HCT116 (cell line): ENCODE measurements at regions not wholly inside any gene's neighbourhood (a gene's known extent, or its start where the extent isn't known, plus 50 kb on each side); places are given as distances from the start of the nearest gene placed in this dataset.

Experiments
- ATAC-seq: fragments of 200-7000 bp; cut with Tn5 transposase; 2 replicates; pipeline ENCODE4 v1.9.1; 2020; ENCODE audit warnings: mild to moderate bottlenecking, moderate library complexity
- BruUV-seq: library from RNA; stranded (reverse); fragments of 400-500 nt; replicated peaks from 2 replicates; lab custom pipeline; 2021; lab: Mats Ljungman, UMichigan
- CTCF ChIA-PET: fragments of 300-600 bp; sonication (Branson Sonifier 250); formaldehyde crosslinking; loops from one replicate; lab custom pipeline; 2021; ENCODE audit warnings: antibody characterized with exemption; lab: Charles Lee
- POLR2A ChIA-PET: fragments of 300-600, 350-600 bp; sonication (Branson Sonifier 250); formaldehyde crosslinking; loops from one replicate; lab custom pipeline; 2021; ENCODE audit warnings: antibody characterized with exemption; lab: Charles Lee
- RAD21 ChIA-PET, 2 experiments: fragments of 300-600 bp; sonication (Branson Sonifier 250); formaldehyde crosslinking; loops; one replicate each; lab custom pipeline; 2023; ENCODE audit warnings: low total read pairs in 2 of 2; ENCODE audit not compliant: uncharacterized antibody in 2 of 2, unreplicated experiment in 2 of 2, low non-redundant PET in 1 of 2; lab: Charles Lee
- DNase-seq: peaks from one replicate; pipeline ENCODE4 v3.0.0-alpha.2; 2010; ENCODE audit warnings: low read depth, low spot score
- H2AFZ ChIP-seq: fragments of 200-600 bp; shearing (Covaris generic), sonication (generic); 2 replicates; pipeline ENCODE4 v1.6.1; 2017; ENCODE audit warnings: low read depth, mixed run types, mixed read lengths, antibody characterized with exemption, low read length; ENCODE audit not compliant: poor library complexity, severe bottlenecking
- H3K27ac ChIP-seq: 2 replicates; pipeline ENCODE4 v1.5.1; 2012; ENCODE audit warnings: low read depth, low read length
- H3K27me3 ChIP-seq: fragments of 200-600 bp; sonication (generic); 2 replicates; pipeline ENCODE4 v1.6.1; 2016; ENCODE audit warnings: mixed run types, low read length, mixed read lengths; ENCODE audit not compliant: insufficient read depth
- H3K36me3 ChIP-seq, 2 experiments: fragments of 200-500 bp in 1 of 2; fragments of 200-600 bp in 1 of 2; sonication (Bioruptor generic) in 1 of 2; sonication (generic) in 1 of 2; 2 replicates each; pipeline versions ENCODE4 v1.5.1 to v1.6.1; 2014 to 2016; ENCODE audit warnings: low read length in 2 of 2, inconsistent platforms in 1 of 2, mixed read lengths in 1 of 2, mixed run types in 1 of 2; ENCODE audit not compliant: insufficient read depth in 2 of 2, control insufficient read depth in 1 of 2
- H3K4me1 ChIP-seq, 2 experiments: fragments of 200-600 bp in 1 of 2; sonication (generic) in 1 of 2; 2 replicates each; pipeline versions ENCODE4 v1.5.1 to v1.6.1; 2012 to 2017; ENCODE audit warnings: low read length in 2 of 2, inconsistent platforms in 1 of 2, mild to moderate bottlenecking in 1 of 2, mixed read lengths in 1 of 2, mixed run types in 1 of 2, moderate library complexity in 1 of 2; ENCODE audit not compliant: insufficient read depth in 2 of 2, control insufficient read depth in 1 of 2
- H3K4me2 ChIP-seq: fragments of 200-600 bp; sonication (generic); 2 replicates; pipeline ENCODE4 v1.6.1; 2017; ENCODE audit warnings: mixed run types, low read length, mixed read lengths
- H3K4me3 ChIP-seq, 2 experiments: fragments of 200-600 bp in 1 of 2; sonication (generic) in 1 of 2; replicated peaks in 1 of 2; 2 replicates each; pipeline ENCODE4 v1.5.1; 2011 to 2016; ENCODE audit warnings: low read length in 2 of 2, control low read depth in 1 of 2, low read depth in 1 of 2, mild to moderate bottlenecking in 1 of 2, mixed read lengths in 1 of 2, mixed run types in 1 of 2
- H3K79me2 ChIP-seq: fragments of 200-600 bp; sonication (generic); 2 replicates; pipeline ENCODE4 v1.6.1; 2017; ENCODE audit warnings: mild to moderate bottlenecking, mixed run types, low read length, moderate library complexity, mixed read lengths; ENCODE audit not compliant: insufficient read depth
- H3K9ac ChIP-seq: fragments of 200-600 bp; sonication (generic); 2 replicates; pipeline ENCODE4 v1.6.1; 2016; ENCODE audit warnings: low read length, mixed read lengths
- H3K9me2 ChIP-seq: fragments of 200-600 bp; sonication (generic), shearing (Covaris generic); 2 replicates; pipeline ENCODE4 v1.6.1; 2017; ENCODE audit warnings: mixed run types, mild to moderate bottlenecking, moderate library complexity; ENCODE audit not compliant: insufficient read depth
- H3K9me3 ChIP-seq, 2 experiments: fragments of 200-500 bp in 1 of 2; fragments of 200-600 bp in 1 of 2; sonication (Bioruptor generic) in 1 of 2; sonication (generic) in 1 of 2; 2 replicates each; pipeline ENCODE4 v1.6.1; 2014 to 2017; ENCODE audit warnings: low read length in 2 of 2, mixed read lengths in 2 of 2, inconsistent platforms in 1 of 2, low read depth in 1 of 2, mild to moderate bottlenecking in 1 of 2, mixed run types in 1 of 2, moderate library complexity in 1 of 2; ENCODE audit not compliant: control insufficient read depth in 1 of 2, insufficient read depth in 1 of 2
- H4K20me1 ChIP-seq: fragments of 200-600 bp; sonication (generic), shearing (Covaris generic); 2 replicates; pipeline ENCODE4 v1.6.1; 2017; ENCODE audit warnings: mixed run types, mild to moderate bottlenecking, moderate library complexity; ENCODE audit not compliant: insufficient read depth
- CBX3 ChIP-seq: IDR thresholded peaks from 2 replicates; pipeline ENCODE4 v1.6.1; 2012; ENCODE audit warnings: low read depth
- CEBPB ChIP-seq: IDR thresholded peaks from 2 replicates; pipeline ENCODE4 v1.6.1; 2012; ENCODE audit warnings: low read depth
- EGR1 ChIP-seq: IDR thresholded peaks from 2 replicates; pipeline ENCODE4 v1.6.1; 2012; ENCODE audit warnings: low read depth
- ELF1 ChIP-seq: IDR thresholded peaks from 2 replicates; pipeline ENCODE4 v1.6.1; 2012; ENCODE audit warnings: low read depth, borderline replicate concordance
- EZH2 ChIP-seq: fragments of 200-600 bp; sonication (generic); IDR thresholded peaks from 2 replicates; pipeline ENCODE4 v1.6.1; 2017; ENCODE audit warnings: antibody characterized with exemption, mixed run types
- EZH2phosphoT487 ChIP-seq: fragments of 200-600 bp; IDR thresholded peaks from 2 replicates; pipeline ENCODE4 v1.6.1; 2018; ENCODE audit warnings: antibody characterized with exemption, borderline replicate concordance
- FOSL1 ChIP-seq: IDR thresholded peaks from 2 replicates; pipeline ENCODE4 v1.6.1; 2012; ENCODE audit warnings: low read depth
- SIN3A ChIP-seq: IDR thresholded peaks from 2 replicates; pipeline ENCODE4 v1.6.1; 2012; ENCODE audit warnings: low read depth
- TCF7L2 ChIP-seq: IDR thresholded peaks from 2 replicates; pipeline ENCODE4 v1.7.0; 2011; ENCODE audit warnings: borderline replicate concordance, inconsistent platforms; ENCODE audit not compliant: insufficient read depth, insufficient read length; ENCODE audit errors: extremely low read depth
- YY1 ChIP-seq: IDR thresholded peaks from 2 replicates; pipeline ENCODE4 v1.6.1; 2011; ENCODE audit warnings: low read length, low read depth, moderate library complexity, mild to moderate bottlenecking; ENCODE audit not compliant: insufficient replicate concordance; ENCODE audit errors: extremely low read depth
- ZFX ChIP-seq: fragments of 450-650 bp; IDR thresholded peaks from 2 replicates; pipeline ENCODE4 v1.6.1; 2017
- ZNF274 ChIP-seq: fragments of 200-500 bp; sonication (Bioruptor generic); IDR thresholded peaks from 2 replicates; pipeline ENCODE4 v1.6.1; 2014; ENCODE audit warnings: mild to moderate bottlenecking, low read depth, low read length, inconsistent platforms
- intact Hi-C: fragments of 100-400 bp; cut with micrococcal nuclease; formaldehyde crosslinking; loops from 2 replicates; pipeline ENCODE4 v1.10.0; 2022
- TF ChIP-seq, protein P1 (sequence below): IDR thresholded peaks from 2 replicates; pipeline ENCODE4 v1.6.1; 2012; ENCODE audit warnings: low read depth
- TF ChIP-seq, protein P2 (sequence below), 3 experiments: fragments of 200-600 bp in 1 of 3; sonication (generic) in 1 of 3; IDR thresholded peaks in 2 of 3; conservative IDR thresholded peaks in 1 of 3; 2 replicates each; pipeline ENCODE4 v1.5.1; 2012 to 2017; ENCODE audit warnings: low read depth in 2 of 3, low read length in 2 of 3, antibody characterized with exemption in 1 of 3, borderline replicate concordance in 1 of 3, control low read depth in 1 of 3, mild to moderate bottlenecking in 1 of 3, mixed read lengths in 1 of 3, mixed run types in 1 of 3, moderate library complexity in 1 of 3; ENCODE audit not compliant: insufficient read depth in 1 of 3
- TF ChIP-seq, protein P3 (sequence below): IDR thresholded peaks from 2 replicates; pipeline ENCODE4 v1.6.1; 2012
- TF ChIP-seq, protein P4 (sequence below): IDR thresholded peaks from 2 replicates; pipeline ENCODE4 v1.6.1; 2012

DNA sequence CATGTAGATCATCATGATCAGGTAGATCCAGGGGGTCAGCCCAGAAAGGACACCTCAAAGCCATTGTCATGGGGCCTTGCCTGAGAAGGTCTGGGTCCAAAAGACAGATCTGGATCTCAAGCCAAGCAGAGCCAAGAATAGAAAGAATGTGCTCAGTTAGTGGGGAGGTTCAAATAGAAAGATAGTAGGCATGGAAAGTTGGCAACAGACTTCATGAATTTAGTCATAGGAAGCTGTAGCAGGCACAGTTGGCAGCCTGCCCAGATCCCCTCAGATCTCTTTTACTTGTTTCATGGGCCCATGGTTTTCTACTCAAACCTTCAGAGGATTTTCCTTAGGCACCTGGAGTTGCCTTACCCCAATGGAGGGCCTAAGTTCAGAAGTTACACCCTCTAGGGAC lies 767.0 kb downstream of the SLC4A3 start (continued):
- TF ChIP-seq, protein P1, sequence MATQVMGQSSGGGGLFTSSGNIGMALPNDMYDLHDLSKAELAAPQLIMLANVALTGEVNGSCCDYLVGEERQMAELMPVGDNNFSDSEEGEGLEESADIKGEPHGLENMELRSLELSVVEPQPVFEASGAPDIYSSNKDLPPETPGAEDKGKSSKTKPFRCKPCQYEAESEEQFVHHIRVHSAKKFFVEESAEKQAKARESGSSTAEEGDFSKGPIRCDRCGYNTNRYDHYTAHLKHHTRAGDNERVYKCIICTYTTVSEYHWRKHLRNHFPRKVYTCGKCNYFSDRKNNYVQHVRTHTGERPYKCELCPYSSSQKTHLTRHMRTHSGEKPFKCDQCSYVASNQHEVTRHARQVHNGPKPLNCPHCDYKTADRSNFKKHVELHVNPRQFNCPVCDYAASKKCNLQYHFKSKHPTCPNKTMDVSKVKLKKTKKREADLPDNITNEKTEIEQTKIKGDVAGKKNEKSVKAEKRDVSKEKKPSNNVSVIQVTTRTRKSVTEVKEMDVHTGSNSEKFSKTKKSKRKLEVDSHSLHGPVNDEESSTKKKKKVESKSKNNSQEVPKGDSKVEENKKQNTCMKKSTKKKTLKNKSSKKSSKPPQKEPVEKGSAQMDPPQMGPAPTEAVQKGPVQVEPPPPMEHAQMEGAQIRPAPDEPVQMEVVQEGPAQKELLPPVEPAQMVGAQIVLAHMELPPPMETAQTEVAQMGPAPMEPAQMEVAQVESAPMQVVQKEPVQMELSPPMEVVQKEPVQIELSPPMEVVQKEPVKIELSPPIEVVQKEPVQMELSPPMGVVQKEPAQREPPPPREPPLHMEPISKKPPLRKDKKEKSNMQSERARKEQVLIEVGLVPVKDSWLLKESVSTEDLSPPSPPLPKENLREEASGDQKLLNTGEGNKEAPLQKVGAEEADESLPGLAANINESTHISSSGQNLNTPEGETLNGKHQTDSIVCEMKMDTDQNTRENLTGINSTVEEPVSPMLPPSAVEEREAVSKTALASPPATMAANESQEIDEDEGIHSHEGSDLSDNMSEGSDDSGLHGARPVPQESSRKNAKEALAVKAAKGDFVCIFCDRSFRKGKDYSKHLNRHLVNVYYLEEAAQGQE = no peak
- TF ChIP-seq FOSL1 (no peak), ZNF274 (no peak), EZH2phosphoT487 (no peak)

DNA sequence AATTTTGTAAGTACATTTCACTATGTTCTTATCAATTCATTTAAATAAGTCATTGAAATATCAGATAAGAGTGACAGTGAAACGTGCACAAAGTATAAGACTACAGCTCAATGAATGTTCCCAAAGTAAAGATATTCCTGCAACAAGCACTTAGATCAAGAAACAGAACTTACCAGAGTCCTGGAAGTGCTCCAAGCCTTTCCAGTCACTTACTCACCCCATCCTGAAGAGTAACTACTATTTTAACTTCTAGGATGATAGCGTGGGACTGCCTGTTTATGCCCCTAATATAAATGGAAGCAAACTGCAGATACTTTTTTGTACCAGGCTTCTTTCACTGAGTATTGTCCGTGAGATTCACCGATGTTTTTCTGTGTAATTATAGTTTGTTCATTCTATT lies 768.9 kb downstream of the SLC4A3 start:
- ChIA-PET POLR2A (no interaction called here), CTCF (no interaction called here), RAD21 (no interaction called here)
- H3K36me3 ChIP-seq = no peaks in the 10 kb centered on the region
- H3K9ac ChIP-seq = no peak overlapping the region
- H3K27ac ChIP-seq = no peak overlapping the region
- no peak overlapping the region for H3K4me2 ChIP-seq
- no TSS peak for BruUV-seq
- H3K27me3 ChIP-seq = no peaks in the 10 kb centered on the region
- H4K20me1 ChIP-seq = no peaks in the 10 kb centered on the region; the same call in 1 of the 2 replicates
- no peaks in the 10 kb centered on the region for H3K79me2 ChIP-seq
- ATAC-seq (no peak), DNase-seq (no peak)
- H3K9me3 ChIP-seq = no peaks in the 10 kb centered on the region
- intact Hi-C loops = no loop called here
- H2AFZ ChIP-seq = no peak overlapping the region
- 0 out of 2 replicates have a peak, but pooled peaks cover 3% of the 10 kb centered on the region for H3K9me2 ChIP-seq
- H3K4me3 ChIP-seq = no peak overlapping the region
- peaks cover 0 to 6% of the 10 kb centered on the region in 2 experiments; a peak in 2 of 4 replicates for H3K4me1 ChIP-seq
- TF ChIP-seq, protein P2, sequence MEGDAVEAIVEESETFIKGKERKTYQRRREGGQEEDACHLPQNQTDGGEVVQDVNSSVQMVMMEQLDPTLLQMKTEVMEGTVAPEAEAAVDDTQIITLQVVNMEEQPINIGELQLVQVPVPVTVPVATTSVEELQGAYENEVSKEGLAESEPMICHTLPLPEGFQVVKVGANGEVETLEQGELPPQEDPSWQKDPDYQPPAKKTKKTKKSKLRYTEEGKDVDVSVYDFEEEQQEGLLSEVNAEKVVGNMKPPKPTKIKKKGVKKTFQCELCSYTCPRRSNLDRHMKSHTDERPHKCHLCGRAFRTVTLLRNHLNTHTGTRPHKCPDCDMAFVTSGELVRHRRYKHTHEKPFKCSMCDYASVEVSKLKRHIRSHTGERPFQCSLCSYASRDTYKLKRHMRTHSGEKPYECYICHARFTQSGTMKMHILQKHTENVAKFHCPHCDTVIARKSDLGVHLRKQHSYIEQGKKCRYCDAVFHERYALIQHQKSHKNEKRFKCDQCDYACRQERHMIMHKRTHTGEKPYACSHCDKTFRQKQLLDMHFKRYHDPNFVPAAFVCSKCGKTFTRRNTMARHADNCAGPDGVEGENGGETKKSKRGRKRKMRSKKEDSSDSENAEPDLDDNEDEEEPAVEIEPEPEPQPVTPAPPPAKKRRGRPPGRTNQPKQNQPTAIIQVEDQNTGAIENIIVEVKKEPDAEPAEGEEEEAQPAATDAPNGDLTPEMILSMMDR (IDR thresholded peaks at IDR 0.05 in 2 of 3, conservative IDR thresholded peaks at IDR 0.05 in 1 of 3; ENCODE audit: borderline replicate concordance in 1 of 3, insufficient read depth in 1 of 3, low read depth in 2 of 3, low read length in 2 of 3) = no peak
- TF ChIP-seq EZH2 (no peak), CEBPB (no peak), EGR1 (no peak), CBX3 (no peak), SIN3A (no peak), ELF1 (no peak), TCF7L2 (no peak), ZFX (no peak), EZH2phosphoT487 (no peak), YY1 (no peak), ZNF274 (no peak)
- TF ChIP-seq, protein P3, sequence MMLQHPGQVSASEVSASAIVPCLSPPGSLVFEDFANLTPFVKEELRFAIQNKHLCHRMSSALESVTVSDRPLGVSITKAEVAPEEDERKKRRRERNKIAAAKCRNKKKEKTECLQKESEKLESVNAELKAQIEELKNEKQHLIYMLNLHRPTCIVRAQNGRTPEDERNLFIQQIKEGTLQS = no peak
- TF ChIP-seq, protein P4, sequence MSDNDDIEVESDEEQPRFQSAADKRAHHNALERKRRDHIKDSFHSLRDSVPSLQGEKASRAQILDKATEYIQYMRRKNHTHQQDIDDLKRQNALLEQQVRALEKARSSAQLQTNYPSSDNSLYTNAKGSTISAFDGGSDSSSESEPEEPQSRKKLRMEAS = no peak
- TF ChIP-seq, protein P1 = no peak
